GM12874 (cell line): ENCODE measurements at regions not wholly inside any gene's neighbourhood (a gene's known extent, or its start where the extent isn't known, plus 50 kb on each side); places are given as distances from the start of the nearest gene placed in this dataset.

Source experiments
- TF ChIP-seq, protein P1 (sequence below): IDR thresholded peaks from 2 replicates; pipeline ENCODE4 v1.5.1; 2011; ENCODE audit warnings: low read depth, mild to moderate bottlenecking, control low read depth, low read length, moderate library complexity; ENCODE audit not compliant: insufficient read depth

- TF ChIP-seq, protein P1, sequence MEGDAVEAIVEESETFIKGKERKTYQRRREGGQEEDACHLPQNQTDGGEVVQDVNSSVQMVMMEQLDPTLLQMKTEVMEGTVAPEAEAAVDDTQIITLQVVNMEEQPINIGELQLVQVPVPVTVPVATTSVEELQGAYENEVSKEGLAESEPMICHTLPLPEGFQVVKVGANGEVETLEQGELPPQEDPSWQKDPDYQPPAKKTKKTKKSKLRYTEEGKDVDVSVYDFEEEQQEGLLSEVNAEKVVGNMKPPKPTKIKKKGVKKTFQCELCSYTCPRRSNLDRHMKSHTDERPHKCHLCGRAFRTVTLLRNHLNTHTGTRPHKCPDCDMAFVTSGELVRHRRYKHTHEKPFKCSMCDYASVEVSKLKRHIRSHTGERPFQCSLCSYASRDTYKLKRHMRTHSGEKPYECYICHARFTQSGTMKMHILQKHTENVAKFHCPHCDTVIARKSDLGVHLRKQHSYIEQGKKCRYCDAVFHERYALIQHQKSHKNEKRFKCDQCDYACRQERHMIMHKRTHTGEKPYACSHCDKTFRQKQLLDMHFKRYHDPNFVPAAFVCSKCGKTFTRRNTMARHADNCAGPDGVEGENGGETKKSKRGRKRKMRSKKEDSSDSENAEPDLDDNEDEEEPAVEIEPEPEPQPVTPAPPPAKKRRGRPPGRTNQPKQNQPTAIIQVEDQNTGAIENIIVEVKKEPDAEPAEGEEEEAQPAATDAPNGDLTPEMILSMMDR, result no peak
Observed at GRCh38 chr14:86826661-86827060, 1166.3 kb downstream of the GALC start.

- TF ChIP-seq, protein P1, result no peak
Observed at GRCh38 chr14:86824167-86824566, 1168.8 kb downstream of the GALC start.

GRCh38 chr14:86823581-86823980 lies 1169.4 kb downstream of the GALC start:
- TF ChIP-seq, protein P1, result no peak

DNA sequence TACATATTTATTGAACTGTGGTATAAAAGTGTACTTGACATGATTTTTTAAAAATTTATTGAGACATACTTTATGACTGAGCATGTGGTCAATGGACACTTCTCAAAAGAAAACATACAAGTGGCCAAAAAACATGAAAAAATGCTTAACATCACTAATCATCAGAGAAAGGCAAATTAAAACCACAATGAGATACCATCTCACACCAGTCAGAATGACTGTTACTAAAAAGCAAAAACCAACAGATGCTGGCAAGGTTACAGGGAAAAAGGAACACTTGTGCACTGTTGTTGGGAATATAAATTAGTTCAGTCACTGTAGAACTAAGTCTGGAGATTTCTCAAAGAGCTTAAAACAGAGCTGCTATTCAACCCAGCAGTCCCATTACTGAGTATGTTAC lies 1177.6 kb downstream of the GALC start:
- TF ChIP-seq, protein P1, result no peak

- TF ChIP-seq, protein P1, result no peak
Observed at GRCh38 chr14:86802726-86803125, 1190.3 kb downstream of the GALC start.

DNA sequence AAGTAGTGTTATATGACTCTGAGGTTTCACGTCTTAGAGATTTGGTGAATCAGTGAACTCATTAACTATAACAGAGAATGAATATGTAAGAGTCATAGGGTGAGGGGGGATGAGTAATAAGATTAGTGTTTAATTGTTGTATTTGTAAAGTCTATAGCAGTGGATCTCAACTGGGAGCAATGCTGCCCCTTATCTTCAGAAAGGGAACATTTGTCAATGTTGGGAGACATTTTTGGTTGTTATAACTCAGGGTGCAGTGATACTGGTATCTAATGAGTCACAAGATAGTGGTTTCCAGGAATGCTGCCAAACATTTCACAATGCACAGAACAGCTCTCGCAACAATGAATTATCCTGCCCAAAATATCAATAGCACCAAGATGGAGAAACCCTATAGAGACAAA lies 1193.7 kb downstream of the GALC start:
- TF ChIP-seq, protein P1, result no peak

GRCh38 chr14:86798330-86798729 lies 1194.7 kb downstream of the GALC start:
- TF ChIP-seq, protein P1, result no peak

DNA sequence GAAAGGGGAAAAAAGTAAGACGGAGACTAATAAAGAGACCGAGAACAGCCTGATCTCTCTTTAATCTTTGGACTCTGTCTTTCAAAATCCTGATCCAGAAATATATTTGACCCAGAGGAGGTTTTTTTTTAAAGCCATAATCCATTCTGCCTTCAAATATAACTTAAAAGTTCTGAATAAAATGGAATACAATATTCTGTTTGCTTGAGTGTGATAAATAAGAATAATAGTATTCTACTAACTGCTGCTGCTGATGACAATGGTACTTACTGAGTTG lies 1196.0 kb downstream of the GALC start:
- TF ChIP-seq, protein P1, result no peak
